Stimulated activated CD8-positive, alpha-beta memory T cell treated with anti-CD3 and anti-CD28 coated beads, Interleukin-15, amount 100 ng/mL, for 48 hours (primary cell): ENCODE measurements at regions not wholly inside any gene's neighbourhood (a gene's known extent, or its start where the extent isn't known, plus 50 kb on each side); places are given as distances from the start of the nearest gene placed in this dataset.

Source experiments
- DNase-seq, 2 donors: peaks; one replicate each; pipeline ENCODE4 v3.0.0-alpha.2; 2020; ENCODE audit warnings: low read depth in 2 of 2

- no peak for DNase-seq
Observed at GRCh38 chr18:24627644-24628315, 167.3 kb downstream of the HRH4 start.

GRCh38 chr18:24628326-24628725, 167.9 kb downstream of the HRH4 start:
- no peak for DNase-seq

- no peak for DNase-seq
Observed at GRCh38 chr18:24629921-24630320, 169.5 kb downstream of the HRH4 start.

- DNase-seq, result no peak
Observed at GRCh38 chr18:24630346-24630880, 170.0 kb downstream of the HRH4 start.

- DNase-seq, result no peak
Observed at GRCh38 chr18:24631243-24632025, 171.0 kb downstream of the HRH4 start.

- no peak for DNase-seq
Observed at GRCh38 chr18:24632158-24632988, 171.9 kb downstream of the HRH4 start.

- no peak for DNase-seq
Observed at GRCh38 chr18:24633121-24633520, 172.7 kb downstream of the HRH4 start.

GRCh38 chr18:24649571-24649970, 189.1 kb downstream of the HRH4 start:
- no peak for DNase-seq

- no peak for DNase-seq
Observed at GRCh38 chr18:24651434-24651833, 191.0 kb downstream of the HRH4 start.

GRCh38 chr18:24656050-24656449, 195.6 kb downstream of the HRH4 start:
- no peak for DNase-seq

- no peak for DNase-seq
Observed at GRCh38 chr18:24656551-24657443, 196.4 kb downstream of the HRH4 start.

- DNase-seq, result no peak
Observed at GRCh38 chr18:24657444-24657842, 197.0 kb downstream of the HRH4 start.

- DNase-seq, result no peak
Observed at GRCh38 chr18:24658302-24658701, 197.9 kb downstream of the HRH4 start.

- DNase-seq, result peak in 1 of 2 donors; percentile 2
Observed at GRCh38 chr18:24659827-24660720, 199.6 kb downstream of the HRH4 start.

GRCh38 chr18:24660956-24661355, 200.5 kb downstream of the HRH4 start:
- no peak for DNase-seq

- no peak for DNase-seq
Observed at GRCh38 chr18:24662412-24662821, 202.0 kb downstream of the HRH4 start.

GRCh38 chr18:24663026-24663425, 202.6 kb downstream of the HRH4 start:
- no peak for DNase-seq

- no peak for DNase-seq
Observed at GRCh38 chr18:24669015-24669414, 208.6 kb downstream of the HRH4 start.

- DNase-seq, result no peak
Observed at GRCh38 chr18:24669502-24669901, 209.1 kb downstream of the HRH4 start.
